H1 (cell line): ENCODE measurements at regions not wholly inside any gene's neighbourhood (a gene's known extent, or its start where the extent isn't known, plus 50 kb on each side); places are given as distances from the start of the nearest gene placed in this dataset.

Source experiments
- CREB1 ChIP-seq: IDR thresholded peaks from 2 replicates; pipeline ENCODE4 v1.6.1; 2012; ENCODE audit warnings: inconsistent platforms
- HDAC6 ChIP-seq: IDR thresholded peaks from one replicate; pipeline ENCODE4 v1.7.1; 2012; ENCODE audit warnings: low read depth, mild to moderate bottlenecking, inconsistent platforms, low read length, moderate library complexity
- JUN ChIP-seq: IDR thresholded peaks from 2 replicates; pipeline ENCODE4 v1.6.1; 2011; ENCODE audit warnings: low read depth, mild to moderate bottlenecking, improper control_type of control experiment, low read length
- KDM4A ChIP-seq: IDR thresholded peaks from one replicate; pipeline ENCODE4 v1.7.1; 2012; ENCODE audit warnings: low read depth, mild to moderate bottlenecking, moderate library complexity, low read length, inconsistent platforms; ENCODE audit not compliant: severe bottlenecking
- TCF12 ChIP-seq: IDR thresholded peaks from 2 replicates; pipeline ENCODE4 v1.6.1; 2011; ENCODE audit warnings: low read depth, mild to moderate bottlenecking, low read length
- TF ChIP-seq, protein P1 (sequence below): fragments of 300-600 bp; sonication (generic); IDR thresholded peaks from 2 replicates; pipeline ENCODE4 v1.7.1; 2012; ENCODE audit warnings: low read length, moderate library complexity, mild to moderate bottlenecking, inconsistent platforms; ENCODE audit not compliant: insufficient replicate concordance
- TF ChIP-seq, protein P2 (sequence below), 3 experiments: IDR thresholded peaks; 1 replicate in 2 of 3; 2 replicates in 1 of 3; pipeline versions ENCODE4 v1.5.1 to v1.6.1; 2011; ENCODE audit warnings: low read length in 3 of 3, mild to moderate bottlenecking in 3 of 3, inconsistent platforms in 2 of 3, low read depth in 1 of 3, moderate library complexity in 1 of 3; ENCODE audit not compliant: insufficient read depth in 1 of 3; ENCODE audit errors: control extremely low read depth in 1 of 3

DNA sequence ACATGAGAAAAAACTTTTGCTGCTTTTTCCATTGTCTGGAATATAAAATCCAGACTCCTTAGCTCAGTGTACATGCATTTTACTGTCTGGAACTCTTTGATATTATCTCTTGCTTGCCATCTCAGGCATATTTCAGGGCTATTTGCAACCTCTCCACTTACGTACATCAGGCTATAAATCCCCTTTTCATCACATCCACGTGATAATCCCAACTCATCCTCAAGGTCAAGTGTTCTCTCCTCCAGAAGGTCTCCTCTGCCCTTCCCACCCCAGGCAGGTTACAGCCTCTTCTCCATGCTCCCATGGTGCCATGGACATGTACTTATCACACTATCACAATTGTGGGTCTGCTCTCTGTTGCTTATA lies 202.5 kb upstream of the RBMS1 start (continued):
- TF ChIP-seq, protein P1, sequence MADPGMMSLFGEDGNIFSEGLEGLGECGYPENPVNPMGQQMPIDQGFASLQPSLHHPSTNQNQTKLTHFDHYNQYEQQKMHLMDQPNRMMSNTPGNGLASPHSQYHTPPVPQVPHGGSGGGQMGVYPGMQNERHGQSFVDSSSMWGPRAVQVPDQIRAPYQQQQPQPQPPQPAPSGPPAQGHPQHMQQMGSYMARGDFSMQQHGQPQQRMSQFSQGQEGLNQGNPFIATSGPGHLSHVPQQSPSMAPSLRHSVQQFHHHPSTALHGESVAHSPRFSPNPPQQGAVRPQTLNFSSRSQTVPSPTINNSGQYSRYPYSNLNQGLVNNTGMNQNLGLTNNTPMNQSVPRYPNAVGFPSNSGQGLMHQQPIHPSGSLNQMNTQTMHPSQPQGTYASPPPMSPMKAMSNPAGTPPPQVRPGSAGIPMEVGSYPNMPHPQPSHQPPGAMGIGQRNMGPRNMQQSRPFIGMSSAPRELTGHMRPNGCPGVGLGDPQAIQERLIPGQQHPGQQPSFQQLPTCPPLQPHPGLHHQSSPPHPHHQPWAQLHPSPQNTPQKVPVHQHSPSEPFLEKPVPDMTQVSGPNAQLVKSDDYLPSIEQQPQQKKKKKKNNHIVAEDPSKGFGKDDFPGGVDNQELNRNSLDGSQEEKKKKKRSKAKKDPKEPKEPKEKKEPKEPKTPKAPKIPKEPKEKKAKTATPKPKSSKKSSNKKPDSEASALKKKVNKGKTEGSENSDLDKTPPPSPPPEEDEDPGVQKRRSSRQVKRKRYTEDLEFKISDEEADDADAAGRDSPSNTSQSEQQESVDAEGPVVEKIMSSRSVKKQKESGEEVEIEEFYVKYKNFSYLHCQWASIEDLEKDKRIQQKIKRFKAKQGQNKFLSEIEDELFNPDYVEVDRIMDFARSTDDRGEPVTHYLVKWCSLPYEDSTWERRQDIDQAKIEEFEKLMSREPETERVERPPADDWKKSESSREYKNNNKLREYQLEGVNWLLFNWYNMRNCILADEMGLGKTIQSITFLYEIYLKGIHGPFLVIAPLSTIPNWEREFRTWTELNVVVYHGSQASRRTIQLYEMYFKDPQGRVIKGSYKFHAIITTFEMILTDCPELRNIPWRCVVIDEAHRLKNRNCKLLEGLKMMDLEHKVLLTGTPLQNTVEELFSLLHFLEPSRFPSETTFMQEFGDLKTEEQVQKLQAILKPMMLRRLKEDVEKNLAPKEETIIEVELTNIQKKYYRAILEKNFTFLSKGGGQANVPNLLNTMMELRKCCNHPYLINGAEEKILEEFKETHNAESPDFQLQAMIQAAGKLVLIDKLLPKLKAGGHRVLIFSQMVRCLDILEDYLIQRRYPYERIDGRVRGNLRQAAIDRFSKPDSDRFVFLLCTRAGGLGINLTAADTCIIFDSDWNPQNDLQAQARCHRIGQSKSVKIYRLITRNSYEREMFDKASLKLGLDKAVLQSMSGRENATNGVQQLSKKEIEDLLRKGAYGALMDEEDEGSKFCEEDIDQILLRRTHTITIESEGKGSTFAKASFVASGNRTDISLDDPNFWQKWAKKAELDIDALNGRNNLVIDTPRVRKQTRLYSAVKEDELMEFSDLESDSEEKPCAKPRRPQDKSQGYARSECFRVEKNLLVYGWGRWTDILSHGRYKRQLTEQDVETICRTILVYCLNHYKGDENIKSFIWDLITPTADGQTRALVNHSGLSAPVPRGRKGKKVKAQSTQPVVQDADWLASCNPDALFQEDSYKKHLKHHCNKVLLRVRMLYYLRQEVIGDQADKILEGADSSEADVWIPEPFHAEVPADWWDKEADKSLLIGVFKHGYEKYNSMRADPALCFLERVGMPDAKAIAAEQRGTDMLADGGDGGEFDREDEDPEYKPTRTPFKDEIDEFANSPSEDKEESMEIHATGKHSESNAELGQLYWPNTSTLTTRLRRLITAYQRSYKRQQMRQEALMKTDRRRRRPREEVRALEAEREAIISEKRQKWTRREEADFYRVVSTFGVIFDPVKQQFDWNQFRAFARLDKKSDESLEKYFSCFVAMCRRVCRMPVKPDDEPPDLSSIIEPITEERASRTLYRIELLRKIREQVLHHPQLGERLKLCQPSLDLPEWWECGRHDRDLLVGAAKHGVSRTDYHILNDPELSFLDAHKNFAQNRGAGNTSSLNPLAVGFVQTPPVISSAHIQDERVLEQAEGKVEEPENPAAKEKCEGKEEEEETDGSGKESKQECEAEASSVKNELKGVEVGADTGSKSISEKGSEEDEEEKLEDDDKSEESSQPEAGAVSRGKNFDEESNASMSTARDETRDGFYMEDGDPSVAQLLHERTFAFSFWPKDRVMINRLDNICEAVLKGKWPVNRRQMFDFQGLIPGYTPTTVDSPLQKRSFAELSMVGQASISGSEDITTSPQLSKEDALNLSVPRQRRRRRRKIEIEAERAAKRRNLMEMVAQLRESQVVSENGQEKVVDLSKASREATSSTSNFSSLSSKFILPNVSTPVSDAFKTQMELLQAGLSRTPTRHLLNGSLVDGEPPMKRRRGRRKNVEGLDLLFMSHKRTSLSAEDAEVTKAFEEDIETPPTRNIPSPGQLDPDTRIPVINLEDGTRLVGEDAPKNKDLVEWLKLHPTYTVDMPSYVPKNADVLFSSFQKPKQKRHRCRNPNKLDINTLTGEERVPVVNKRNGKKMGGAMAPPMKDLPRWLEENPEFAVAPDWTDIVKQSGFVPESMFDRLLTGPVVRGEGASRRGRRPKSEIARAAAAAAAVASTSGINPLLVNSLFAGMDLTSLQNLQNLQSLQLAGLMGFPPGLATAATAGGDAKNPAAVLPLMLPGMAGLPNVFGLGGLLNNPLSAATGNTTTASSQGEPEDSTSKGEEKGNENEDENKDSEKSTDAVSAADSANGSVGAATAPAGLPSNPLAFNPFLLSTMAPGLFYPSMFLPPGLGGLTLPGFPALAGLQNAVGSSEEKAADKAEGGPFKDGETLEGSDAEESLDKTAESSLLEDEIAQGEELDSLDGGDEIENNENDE, result no peak
- TF ChIP-seq TCF12 (no peak), JUN (no peak), HDAC6 (no peak), CREB1 (no peak), KDM4A (no peak)
- TF ChIP-seq, protein P2, sequence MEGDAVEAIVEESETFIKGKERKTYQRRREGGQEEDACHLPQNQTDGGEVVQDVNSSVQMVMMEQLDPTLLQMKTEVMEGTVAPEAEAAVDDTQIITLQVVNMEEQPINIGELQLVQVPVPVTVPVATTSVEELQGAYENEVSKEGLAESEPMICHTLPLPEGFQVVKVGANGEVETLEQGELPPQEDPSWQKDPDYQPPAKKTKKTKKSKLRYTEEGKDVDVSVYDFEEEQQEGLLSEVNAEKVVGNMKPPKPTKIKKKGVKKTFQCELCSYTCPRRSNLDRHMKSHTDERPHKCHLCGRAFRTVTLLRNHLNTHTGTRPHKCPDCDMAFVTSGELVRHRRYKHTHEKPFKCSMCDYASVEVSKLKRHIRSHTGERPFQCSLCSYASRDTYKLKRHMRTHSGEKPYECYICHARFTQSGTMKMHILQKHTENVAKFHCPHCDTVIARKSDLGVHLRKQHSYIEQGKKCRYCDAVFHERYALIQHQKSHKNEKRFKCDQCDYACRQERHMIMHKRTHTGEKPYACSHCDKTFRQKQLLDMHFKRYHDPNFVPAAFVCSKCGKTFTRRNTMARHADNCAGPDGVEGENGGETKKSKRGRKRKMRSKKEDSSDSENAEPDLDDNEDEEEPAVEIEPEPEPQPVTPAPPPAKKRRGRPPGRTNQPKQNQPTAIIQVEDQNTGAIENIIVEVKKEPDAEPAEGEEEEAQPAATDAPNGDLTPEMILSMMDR (IDR thresholded peaks at IDR 0.05; ENCODE audit: control extremely low read depth in 1 of 3, insufficient read depth in 1 of 3, low read depth in 1 of 3, low read length in 3 of 3), result no peak
